H1 (cell line): ENCODE measurements at regions not wholly inside any gene's neighbourhood (a gene's known extent, or its start where the extent isn't known, plus 50 kb on each side); places are given as distances from the start of the nearest gene placed in this dataset.

Experiments used
- CTCF ChIA-PET: fragments of 300-600 bp; sonication (Branson Sonifier 250); formaldehyde crosslinking; loops from one replicate; lab custom pipeline; 2021; ENCODE audit not compliant: partially characterized antibody; lab: Charles Lee
- POLR2A ChIA-PET: fragments of 300-600 bp; sonication (Branson Sonifier 250); formaldehyde crosslinking; loops from one replicate; lab custom pipeline; 2021; ENCODE audit warnings: inconsistent platforms; ENCODE audit not compliant: partially characterized antibody; lab: Charles Lee
- DNase-seq, 2 experiments: peaks; one replicate each; pipeline versions ENCODE4 v3.0.0 to v3.0.0-alpha.2; 2010 to 2022; ENCODE audit warnings: low spot score in 2 of 2, low read depth in 1 of 2, mixed read lengths in 1 of 2
- FAIRE-seq: peaks from 2 replicates; lab custom pipeline; 2011; peaks lifted over from hg19 to GRCh38; lab: Jason Lieb, UNC
- H2AFZ ChIP-seq: 2 replicates; pipeline ENCODE4 v1.8.1; 2012; ENCODE audit warnings: low read length, inconsistent platforms
- H2AK5ac ChIP-seq: 2 replicates; pipeline ENCODE4 v1.6.1; 2013; ENCODE audit warnings: low read depth, low read length
- H2BK120ac ChIP-seq: replicated peaks from 2 replicates; pipeline ENCODE3; 2013; ENCODE audit warnings: low read depth, low read length, inconsistent platforms
- H2BK12ac ChIP-seq: 2 replicates; pipeline ENCODE4 v1.6.1; 2013; ENCODE audit warnings: low read depth, low read length
- H2BK15ac ChIP-seq: 2 replicates; pipeline ENCODE4 v1.6.1; 2013; ENCODE audit warnings: low read length
- H2BK20ac ChIP-seq: 2 replicates; pipeline ENCODE4 v1.6.1; 2013; ENCODE audit warnings: low read length
- H2BK5ac ChIP-seq: 2 replicates; pipeline ENCODE4 v1.6.1; 2013; ENCODE audit warnings: low read depth, low read length
- H3K14ac ChIP-seq: 2 replicates; pipeline ENCODE4 v1.6.1; 2013; ENCODE audit warnings: inconsistent platforms; ENCODE audit not compliant: insufficient read length
- H3K18ac ChIP-seq: 2 replicates; pipeline ENCODE4 v1.6.1; 2013; ENCODE audit warnings: low read length; ENCODE audit errors: extremely low read depth
- H3K23ac ChIP-seq: 2 replicates; pipeline ENCODE4 v1.6.1; 2013; ENCODE audit warnings: inconsistent platforms; ENCODE audit not compliant: insufficient read length
- H3K23me2 ChIP-seq: 2 replicates; pipeline ENCODE4 v1.6.1; 2013; ENCODE audit warnings: low read depth, low read length
- H3K27ac ChIP-seq: 2 replicates; pipeline ENCODE4 v1.6.1; 2011; ENCODE audit warnings: low read depth, low read length, inconsistent platforms
- H3K27me3 ChIP-seq, 4 experiments: replicated peaks in 1 of 4; 1 replicate in 1 of 4; 2 replicates in 3 of 4; pipeline versions ENCODE4 v1.6.1 to v1.8.1; 2011 to 2013; ENCODE audit warnings: low read length in 3 of 4, mild to moderate bottlenecking in 3 of 4, inconsistent platforms in 2 of 4, mixed read lengths in 2 of 4, moderate library complexity in 1 of 4; ENCODE audit not compliant: control insufficient read depth in 3 of 4, insufficient read depth in 3 of 4; ENCODE audit errors: extremely low read depth in 1 of 4
- H3K36me3 ChIP-seq, 4 experiments: 2 replicates each; pipeline versions ENCODE4 v1.6.1 to v1.8.1; 2011 to 2013; ENCODE audit warnings: mild to moderate bottlenecking in 4 of 4, low read length in 3 of 4, moderate library complexity in 2 of 4, control low read depth in 1 of 4, inconsistent platforms in 1 of 4; ENCODE audit not compliant: insufficient read depth in 4 of 4, control insufficient read depth in 2 of 4
- H3K4ac ChIP-seq: replicated peaks from 2 replicates; pipeline ENCODE3; 2013; ENCODE audit warnings: low read length, low read depth, mixed read lengths, inconsistent platforms; ENCODE audit not compliant: insufficient read length
- H3K4me1 ChIP-seq, 4 experiments: replicated peaks in 1 of 4; 1 replicate in 1 of 4; 2 replicates in 3 of 4; pipeline versions ENCODE4 v1.6.1 to v1.8.1; 2011 to 2013; ENCODE audit warnings: low read length in 3 of 4, inconsistent platforms in 2 of 4, mixed read lengths in 1 of 4; ENCODE audit not compliant: insufficient read depth in 4 of 4, control insufficient read depth in 3 of 4
- H3K4me2 ChIP-seq, 2 experiments: 2 replicates each; pipeline versions ENCODE4 v1.6.1 to v1.8.1; 2011 to 2013; ENCODE audit warnings: low read depth in 2 of 2, low read length in 2 of 2, control low read depth in 1 of 2, inconsistent platforms in 1 of 2, mild to moderate bottlenecking in 1 of 2; ENCODE audit not compliant: insufficient read depth in 1 of 2
- H3K4me3 ChIP-seq, 4 experiments: fragments of 200-600, 300-600 bp in 1 of 4; sonication (generic), shearing (Covaris generic), sonication (Bioruptor Twin) in 1 of 4; 2 replicates each; pipeline versions ENCODE4 v1.5.1 to v1.8.1; 2011 to 2016; ENCODE audit warnings: low read length in 4 of 4, low read depth in 3 of 4, control low read depth in 2 of 4, inconsistent platforms in 2 of 4, mild to moderate bottlenecking in 2 of 4, mixed read lengths in 1 of 4, moderate library complexity in 1 of 4; ENCODE audit not compliant: insufficient read depth in 2 of 4; ENCODE audit errors: extremely low read depth in 1 of 4
- H3K56ac ChIP-seq: replicated peaks from 2 replicates; pipeline ENCODE3; 2013; ENCODE audit warnings: low read depth, mild to moderate bottlenecking, mixed read lengths, low read length, inconsistent platforms; ENCODE audit not compliant: insufficient read length
- H3K79me1 ChIP-seq: 2 replicates; pipeline ENCODE4 v1.6.1; 2013; ENCODE audit warnings: low read depth, low read length, control low read depth
- H3K79me2 ChIP-seq, 2 experiments: 2 replicates each; pipeline versions ENCODE4 v1.6.1 to v1.8.1; 2012 to 2013; ENCODE audit warnings: low read length in 2 of 2, mild to moderate bottlenecking in 2 of 2, inconsistent platforms in 1 of 2; ENCODE audit not compliant: insufficient read depth in 2 of 2, control insufficient read depth in 1 of 2
- H3K9ac ChIP-seq, 4 experiments: replicated peaks in 1 of 4; 1 replicate in 1 of 4; 2 replicates in 3 of 4; pipeline versions ENCODE4 v1.6.1 to v1.8.1; 2011 to 2013; ENCODE audit warnings: low read depth in 3 of 4, low read length in 3 of 4, control low read depth in 2 of 4, mild to moderate bottlenecking in 2 of 4, moderate library complexity in 2 of 4, inconsistent platforms in 1 of 4; ENCODE audit errors: extremely low read depth in 1 of 4
- H3K9me3 ChIP-seq, 2 experiments: 2 replicates each; pipeline versions ENCODE4 v1.6.1 to v1.8.1; 2012 to 2013; ENCODE audit warnings: mild to moderate bottlenecking in 2 of 2, moderate library complexity in 2 of 2, control low read depth in 1 of 2, inconsistent platforms in 1 of 2, low read depth in 1 of 2, low read length in 1 of 2, mixed read lengths in 1 of 2; ENCODE audit not compliant: insufficient read depth in 2 of 2
- H4K20me1 ChIP-seq, 2 experiments: replicated peaks in 1 of 2; 2 replicates each; pipeline versions ENCODE3 to v1.8.1; 2011 to 2013; ENCODE audit warnings: inconsistent platforms in 2 of 2, low read length in 2 of 2, mild to moderate bottlenecking in 1 of 2; ENCODE audit not compliant: insufficient read depth in 2 of 2, control insufficient read depth in 1 of 2
- H4K5ac ChIP-seq: 2 replicates; pipeline ENCODE4 v1.6.1; 2013; ENCODE audit warnings: low read length, low read depth, mixed read lengths, inconsistent platforms; ENCODE audit not compliant: insufficient read length
- H4K8ac ChIP-seq: 2 replicates; pipeline ENCODE4 v1.8.0; 2013; ENCODE audit warnings: mild to moderate bottlenecking, moderate library complexity, low read length, inconsistent platforms; ENCODE audit not compliant: insufficient read depth; ENCODE audit errors: extremely low read depth
- H4K91ac ChIP-seq: replicated peaks from 2 replicates; pipeline ENCODE3; 2013; ENCODE audit warnings: low read length, mixed read lengths, inconsistent platforms; ENCODE audit not compliant: insufficient read length
- BACH1 ChIP-seq: IDR thresholded peaks from 2 replicates; pipeline ENCODE4 v1.6.1; 2012; ENCODE audit warnings: low read length, improper control_type of control experiment
- BRCA1 ChIP-seq: IDR thresholded peaks from 2 replicates; pipeline ENCODE4 v1.6.1; 2012; ENCODE audit warnings: low read depth, low read length, improper control_type of control experiment
- CTBP2 ChIP-seq: IDR thresholded peaks from 2 replicates; pipeline ENCODE4 v1.7.0; 2011; ENCODE audit warnings: borderline replicate concordance, mild to moderate bottlenecking, moderate library complexity, mixed read lengths, low read length; ENCODE audit not compliant: insufficient read depth, insufficient read length
- CTCF ChIP-seq, 3 experiments: IDR thresholded peaks; 1 replicate in 2 of 3; 2 replicates in 1 of 3; pipeline versions ENCODE4 v1.5.1 to v1.6.1; 2011; ENCODE audit warnings: low read length in 3 of 3, mild to moderate bottlenecking in 3 of 3, inconsistent platforms in 2 of 3, low read depth in 1 of 3, moderate library complexity in 1 of 3; ENCODE audit not compliant: insufficient read depth in 1 of 3; ENCODE audit errors: control extremely low read depth in 1 of 3
- EZH2 ChIP-seq: fragments of 200-600 bp; sonication (generic); IDR thresholded peaks from 2 replicates; pipeline ENCODE4 v1.7.1; 2012; ENCODE audit warnings: low read depth, mild to moderate bottlenecking, moderate library complexity, low read length, inconsistent platforms; ENCODE audit not compliant: severe bottlenecking
- HDAC6 ChIP-seq: IDR thresholded peaks from one replicate; pipeline ENCODE4 v1.7.1; 2012; ENCODE audit warnings: low read depth, mild to moderate bottlenecking, inconsistent platforms, low read length, moderate library complexity
- JUN ChIP-seq: IDR thresholded peaks from 2 replicates; pipeline ENCODE4 v1.6.1; 2011; ENCODE audit warnings: low read depth, mild to moderate bottlenecking, improper control_type of control experiment, low read length
- JUND ChIP-seq: IDR thresholded peaks from 2 replicates; pipeline ENCODE4 v1.6.1; 2011; ENCODE audit warnings: mild to moderate bottlenecking, improper control_type of control experiment, low read length
- NANOG ChIP-seq: IDR thresholded peaks from 2 replicates; pipeline ENCODE4 v1.6.1; 2011; ENCODE audit warnings: low read length, low read depth, mild to moderate bottlenecking, inconsistent platforms; ENCODE audit not compliant: insufficient read depth, poor library complexity, severe bottlenecking
- POLR2A ChIP-seq, 2 experiments: IDR thresholded peaks; 1 replicate in 1 of 2; 2 replicates in 1 of 2; pipeline ENCODE4 v1.6.1; 2011; ENCODE audit warnings: low read depth in 2 of 2, low read length in 2 of 2, mild to moderate bottlenecking in 2 of 2; ENCODE audit errors: control extremely low read depth in 1 of 2
- SIRT6 ChIP-seq: IDR thresholded peaks from one replicate; pipeline ENCODE4 v1.7.1; 2012; ENCODE audit warnings: low read length, inconsistent platforms
- SP1 ChIP-seq: IDR thresholded peaks from 2 replicates; pipeline ENCODE4 v1.6.1; 2011; ENCODE audit warnings: low read depth, low read length
- TCF12 ChIP-seq: IDR thresholded peaks from 2 replicates; pipeline ENCODE4 v1.6.1; 2011; ENCODE audit warnings: low read depth, mild to moderate bottlenecking, low read length
- YY1 ChIP-seq: IDR thresholded peaks from 2 replicates; pipeline ENCODE4 v1.6.1; 2011; ENCODE audit warnings: low read depth, mild to moderate bottlenecking, low read length
- WGBS, 2 experiments: shearing (Covaris generic) in 1 of 2; methylation state at CpG; one replicate each; pipeline versions ENCODE4 v1.1.6 to v1.1.7; 2013 to 2015; ENCODE audit warnings: low lambda C conversion rate in 2 of 2, mixed read lengths in 2 of 2, inconsistent platforms in 1 of 2, low coverage in 1 of 2, missing lambda C conversion rate in 1 of 2; ENCODE audit not compliant: insufficient replicate concordance in 2 of 2, insufficient coverage in 1 of 2, insufficient read length in 1 of 2; ENCODE audit errors: extremely low coverage in 1 of 2, missing lambda C conversion rate in 1 of 2; 5-methylcytosine and 5-hydroxymethylcytosine counted together

DNA sequence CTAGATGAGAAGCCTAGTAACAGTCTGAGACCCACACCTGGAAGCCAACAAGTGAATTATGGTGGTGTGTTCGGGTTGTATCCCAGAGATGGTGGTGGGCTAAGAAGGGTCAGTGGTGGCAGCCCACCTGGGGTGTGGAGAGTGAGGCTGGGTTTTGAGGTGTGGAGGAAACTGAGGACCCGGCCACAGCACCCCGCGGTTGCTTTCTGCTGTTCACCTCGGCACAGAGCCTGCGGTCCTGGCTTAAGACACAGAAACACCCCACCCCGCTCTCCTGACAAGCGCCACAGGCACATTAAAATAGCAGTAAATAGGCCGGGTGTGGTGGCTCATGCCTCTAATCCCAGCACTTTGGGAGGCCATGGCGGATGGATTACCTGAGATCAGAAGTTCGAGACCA is 395.1 kb downstream of the GLRX3 start:
- Histone ChIP-seq H3K79me1 (no peaks in the 10 kb centered on the region), H2BK20ac (no peak overlapping the region), H3K23ac (no peak overlapping the region), H2BK12ac (no peak overlapping the region), H2BK5ac (no peak overlapping the region), H3K14ac (no peak overlapping the region), H3K4me2 (no peak overlapping the region), H3K4me1 (no peaks in the 10 kb centered on the region), H2AFZ (no peak overlapping the region), H3K27me3 (no peaks in the 10 kb centered on the region), H3K18ac (no peak overlapping the region), H3K4ac (no peak overlapping the region), H2AK5ac (no peak overlapping the region), H3K36me3 (no peaks in the 10 kb centered on the region), H2BK120ac (no peak overlapping the region), H3K9me3 (no peaks in the 10 kb centered on the region), H3K4me3 (no peak overlapping the region), H3K23me2 (no peaks in the 10 kb centered on the region), H4K20me1 (no peaks in the 10 kb centered on the region), H4K5ac (no peak overlapping the region), H2BK15ac (no peak overlapping the region), H3K56ac (no peak overlapping the region), H3K27ac (no peak overlapping the region), H3K9ac (no peak overlapping the region), H3K79me2 (no peaks in the 10 kb centered on the region), H4K8ac (no peak overlapping the region), H4K91ac (no peak overlapping the region)
- no peak for FAIRE-seq
- no peak for DNase-seq
- TF ChIP-seq HDAC6 (no peak), CTBP2 (no peak), BACH1 (no peak), JUN (no peak), BRCA1 (no peak), EZH2 (no peak), SIRT6 (no peak), JUND (no peak), SP1 (no peak), TCF12 (no peak), YY1 (no peak), NANOG (no peak), POLR2A (IDR thresholded peaks at IDR 0.05; ENCODE audit: control extremely low read depth in 1 of 2, low read depth in 2 of 2, low read length in 2 of 2) (no peak), CTCF (IDR thresholded peaks at IDR 0.05; ENCODE audit: control extremely low read depth in 1 of 3, insufficient read depth in 1 of 3, low read depth in 1 of 3, low read length in 3 of 3) (no peak)
- WGBS, 2 experiments, result 92% methylated on average over 9 of the region's 11 CpGs; no CpG with 5 or more reads in 1 of the 2 experiments
- CTCF ChIA-PET, result no interaction called here
- POLR2A ChIA-PET, result no interaction called here
